Activated T-helper 1 cell treated with anti-CD3 and anti-CD28 coated beads, Interleukin-12 subunit alpha, Interleukin-12 subunit beta, Interleukin-2, Interleukin-4 antibody, amounts not matched to agents 30 ng/mL and 10 ng/mL and 1 ng/mL, durations not matched to agents 14 hours and 24 hours and 36 hours (primary cell): ENCODE measurements at regions not wholly inside any gene's neighbourhood (a gene's known extent, or its start where the extent isn't known, plus 50 kb on each side); places are given as distances from the start of the nearest gene placed in this dataset.

Source experiments
- DNase-seq: peaks from one replicate; pipeline ENCODE4 v3.0.0; 2021; ENCODE audit warnings: low spot score
- H3K27ac Mint-ChIP-seq: one replicate; pipeline ENCODE4 v1.8.0; 2021; ENCODE audit warnings: mild to moderate bottlenecking, mixed read lengths
- H3K27me3 Mint-ChIP-seq: one replicate; pipeline ENCODE4 v1.8.0; 2022; ENCODE audit warnings: mild to moderate bottlenecking, moderate library complexity, mixed read lengths; ENCODE audit not compliant: insufficient read depth
- H3K36me3 Mint-ChIP-seq: one replicate; pipeline ENCODE4 v1.8.0; 2021; ENCODE audit warnings: low read depth, mixed read lengths
- H3K4me1 Mint-ChIP-seq: one replicate; pipeline ENCODE4 v1.8.0; 2021; ENCODE audit warnings: low read depth, mixed read lengths
- H3K4me3 Mint-ChIP-seq: one replicate; pipeline ENCODE4 v1.8.0; 2021; ENCODE audit warnings: mild to moderate bottlenecking, moderate library complexity, mixed read lengths
- H3K9me3 Mint-ChIP-seq: one replicate; pipeline ENCODE4 v1.8.0; 2021; ENCODE audit warnings: mixed read lengths
- intact Hi-C: fragments of 100-400 bp; cut with micrococcal nuclease; formaldehyde crosslinking; loops from one replicate; pipeline ENCODE4 v1.15.1; 2024

DNA sequence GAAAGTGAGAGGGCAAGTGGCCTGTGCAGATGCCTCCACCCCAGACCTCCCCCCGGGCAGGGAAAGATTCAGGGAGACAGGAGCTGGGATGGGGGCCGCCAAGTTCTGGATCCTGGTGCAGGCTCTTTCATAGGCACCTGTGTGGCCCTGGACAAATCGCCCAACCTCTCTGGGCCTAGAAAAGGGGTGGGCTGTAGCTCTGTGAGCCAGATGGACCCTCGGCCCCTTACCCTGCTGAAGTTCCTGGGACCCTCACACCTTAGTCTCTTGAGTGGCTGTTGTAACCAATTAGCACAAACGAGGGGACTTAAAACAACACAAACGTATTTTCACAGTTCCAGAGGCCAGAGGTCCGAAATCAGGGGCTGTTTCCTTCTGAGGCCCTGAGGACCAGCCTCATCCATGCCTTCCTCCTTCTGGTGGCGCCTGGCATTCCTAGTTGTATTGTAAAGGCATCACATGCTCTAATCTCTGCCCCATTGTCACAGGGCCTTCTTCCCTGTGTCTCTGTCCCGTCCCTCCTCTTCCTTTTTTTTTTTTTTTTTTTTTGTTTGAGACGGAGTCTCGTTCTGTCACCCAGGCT, 352.6 kb downstream of the SEC14L1 start:
- H3K4me3 Mint-ChIP-seq = no peak overlapping the region
- H3K27ac Mint-ChIP-seq = peak overlapping the region; percentile 67
- DNase-seq = no peak
- H3K36me3 Mint-ChIP-seq = peaks cover 23% of the 10 kb centered on the region
- peaks cover 14% of the 10 kb centered on the region for H3K4me1 Mint-ChIP-seq
- intact Hi-C loops = no loop called here
- no peaks in the 10 kb centered on the region for H3K9me3 Mint-ChIP-seq
- H3K27me3 Mint-ChIP-seq = no peaks in the 10 kb centered on the region

DNA sequence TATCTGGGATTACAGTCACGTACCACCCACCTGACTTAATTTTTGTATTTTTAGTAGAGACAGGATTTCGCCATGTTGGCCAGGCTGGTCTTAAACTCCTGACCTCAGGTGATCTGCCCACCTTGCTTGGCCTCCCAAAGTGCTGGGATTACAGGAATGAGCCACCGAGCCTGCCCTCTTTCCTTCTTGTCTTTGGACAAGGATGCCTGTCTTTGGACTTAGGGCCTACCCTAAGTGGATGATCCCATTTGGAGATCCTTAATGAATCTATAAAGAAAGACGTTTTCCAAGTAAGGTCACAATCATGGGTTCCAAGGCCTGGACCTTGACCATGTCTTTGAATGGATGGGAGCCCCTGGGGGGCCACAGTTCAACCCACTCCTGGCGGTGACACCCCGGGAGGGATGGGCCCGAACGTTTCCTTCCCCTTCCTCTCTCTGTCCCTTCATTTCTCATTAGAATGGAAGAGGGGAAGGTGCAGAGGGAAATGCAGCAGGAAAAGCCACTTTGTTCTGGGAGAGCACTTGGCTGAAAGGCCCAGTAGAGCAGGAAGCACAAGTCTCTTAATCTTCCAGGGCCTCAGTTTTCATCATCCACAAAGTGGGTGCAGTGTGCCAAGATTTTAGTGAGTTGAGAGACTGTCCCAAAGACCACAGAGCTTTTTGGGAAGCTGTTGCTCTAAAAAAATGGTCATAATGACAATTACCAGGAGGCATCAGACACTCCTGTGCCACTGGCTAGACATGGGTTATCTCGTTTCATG, 353.3 kb downstream of the SEC14L1 start:
- H3K36me3 Mint-ChIP-seq = peaks cover 16% of the 10 kb centered on the region
- DNase-seq = no peak
- H3K27ac Mint-ChIP-seq = peak overlapping the region; percentile 67
- no peaks in the 10 kb centered on the region for H3K27me3 Mint-ChIP-seq
- peaks cover 14% of the 10 kb centered on the region for H3K4me1 Mint-ChIP-seq
- no peak overlapping the region for H3K4me3 Mint-ChIP-seq
- intact Hi-C loops = loop anchor here (2.0 kb wide), 2 partner anchors 21 to 33 kb away; no protein-coding TSS in a partner anchor
- no peaks in the 10 kb centered on the region for H3K9me3 Mint-ChIP-seq

GRCh38 chr17:77494664-77495435, 354.1 kb downstream of the SEC14L1 start:
- no peak overlapping the region for H3K4me3 Mint-ChIP-seq
- no peaks in the 10 kb centered on the region for H3K9me3 Mint-ChIP-seq
- DNase-seq = peak; percentile 61
- peaks cover 19% of the 10 kb centered on the region for H3K36me3 Mint-ChIP-seq
- H3K4me1 Mint-ChIP-seq = peaks cover 18% of the 10 kb centered on the region
- H3K27ac Mint-ChIP-seq = peak overlapping the region; percentile 8
- no peaks in the 10 kb centered on the region for H3K27me3 Mint-ChIP-seq
- intact Hi-C loops = loop anchor here (1.0 to 2.0 kb wide), 5 partner anchors 22 to 164 kb away; no protein-coding TSS in a partner anchor

GRCh38 chr17:77495575-77495974, 354.8 kb downstream of the SEC14L1 start:
- Mint-ChIP-seq H3K27me3 (no peaks in the 10 kb centered on the region), H3K4me1 (peaks cover 18% of the 10 kb centered on the region), H3K4me3 (no peak overlapping the region), H3K36me3 (peaks cover 23% of the 10 kb centered on the region), H3K27ac (no peak overlapping the region), H3K9me3 (no peaks in the 10 kb centered on the region)
- DNase-seq = no peak
- intact Hi-C loops = loop anchor here (1.0 to 2.0 kb wide), 5 partner anchors 23 to 164 kb away; no protein-coding TSS in a partner anchor

DNA sequence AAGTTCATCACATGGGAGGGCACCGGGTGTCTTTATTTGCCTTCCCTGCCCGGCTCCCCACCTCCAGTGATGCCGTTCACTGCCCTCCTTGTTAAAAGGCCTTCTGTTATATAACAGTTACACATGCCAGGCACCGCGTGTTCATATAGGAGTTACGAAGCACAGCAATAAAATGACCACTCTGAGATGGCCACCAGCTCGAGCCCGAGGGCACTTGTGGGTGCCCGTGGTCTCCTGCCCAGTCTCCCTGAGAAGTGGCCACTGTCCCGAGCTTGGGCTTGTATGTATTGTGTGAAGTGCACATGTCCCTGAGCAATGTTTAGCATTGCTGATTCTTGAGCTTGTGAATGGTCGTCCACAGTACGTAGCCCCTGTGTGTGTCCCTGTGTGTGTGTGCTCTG, 355.6 kb downstream of the SEC14L1 start:
- Mint-ChIP-seq H3K36me3 (peaks cover 29% of the 10 kb centered on the region), H3K4me3 (no peak overlapping the region), H3K27me3 (no peaks in the 10 kb centered on the region), H3K4me1 (peaks cover 18% of the 10 kb centered on the region), H3K27ac (no peak overlapping the region), H3K9me3 (no peaks in the 10 kb centered on the region)
- intact Hi-C loops = no loop called here
- DNase-seq = no peak

DNA sequence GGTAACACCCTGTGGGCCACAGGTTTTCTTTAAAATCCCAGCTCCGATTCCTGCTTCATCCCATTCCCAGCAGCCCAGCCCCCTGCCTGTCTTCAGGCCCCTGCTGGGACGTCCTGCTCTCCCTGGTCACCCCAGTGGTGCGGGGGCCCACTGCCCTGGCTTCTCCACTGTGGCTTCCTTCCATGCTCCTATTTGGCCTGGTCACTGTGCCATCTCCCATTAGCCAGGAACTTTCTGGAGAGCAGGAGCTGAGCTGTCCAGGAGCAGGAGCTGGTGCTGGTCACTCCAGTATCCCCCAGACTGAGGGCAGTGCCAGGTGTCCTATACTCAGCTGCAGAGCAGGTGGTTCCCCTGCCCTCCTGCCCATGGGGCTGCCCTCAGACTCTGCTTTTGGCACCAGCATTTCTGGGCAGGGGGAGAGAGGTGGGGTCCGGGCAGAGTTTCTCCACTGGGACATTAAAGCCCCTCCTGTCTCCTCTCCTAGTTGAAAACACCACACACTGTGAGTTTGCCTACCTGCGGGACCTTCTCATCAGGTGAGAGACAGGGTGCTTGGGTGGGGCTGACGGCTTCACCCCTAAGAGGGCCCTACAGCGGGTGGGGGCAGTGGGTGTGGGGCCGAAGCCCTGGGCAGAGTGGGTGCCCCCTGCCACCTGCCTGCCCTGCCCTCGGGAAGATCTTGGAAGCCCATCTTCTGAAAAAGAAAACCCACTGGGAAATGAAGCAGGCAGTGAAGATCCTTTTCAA, 356.2 kb downstream of the SEC14L1 start:
- Mint-ChIP-seq H3K27me3 (no peaks in the 10 kb centered on the region), H3K27ac (no peak overlapping the region), H3K4me1 (peaks cover 18% of the 10 kb centered on the region), H3K36me3 (peaks cover 27% of the 10 kb centered on the region), H3K4me3 (no peak overlapping the region), H3K9me3 (no peaks in the 10 kb centered on the region)
- intact Hi-C loops = no loop called here
- no peak for DNase-seq

DNA sequence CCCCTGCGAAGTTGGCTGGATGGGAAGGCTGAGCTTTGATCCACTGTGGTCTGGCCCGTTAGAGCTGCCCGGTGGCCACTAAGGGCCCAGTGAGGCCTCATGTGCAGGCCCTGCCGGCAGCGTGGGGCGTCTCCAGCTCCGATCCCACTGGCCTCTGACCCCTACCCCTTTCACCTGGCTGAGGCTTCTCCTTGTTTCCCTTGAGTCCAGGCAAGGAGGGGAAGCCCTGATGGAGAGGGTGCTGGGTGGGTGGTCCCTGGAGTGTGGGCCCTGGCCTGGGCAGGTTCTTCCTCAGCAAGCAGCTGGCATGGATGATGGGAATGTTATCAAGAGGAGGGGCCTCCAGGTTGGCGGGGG, 356.8 kb downstream of the SEC14L1 start:
- Mint-ChIP-seq H3K9me3 (no peaks in the 10 kb centered on the region), H3K27me3 (no peaks in the 10 kb centered on the region), H3K4me1 (peaks cover 18% of the 10 kb centered on the region), H3K27ac (no peak overlapping the region), H3K36me3 (peaks cover 22% of the 10 kb centered on the region), H3K4me3 (no peak overlapping the region)
- intact Hi-C loops = no loop called here
- DNase-seq = no peak

DNA sequence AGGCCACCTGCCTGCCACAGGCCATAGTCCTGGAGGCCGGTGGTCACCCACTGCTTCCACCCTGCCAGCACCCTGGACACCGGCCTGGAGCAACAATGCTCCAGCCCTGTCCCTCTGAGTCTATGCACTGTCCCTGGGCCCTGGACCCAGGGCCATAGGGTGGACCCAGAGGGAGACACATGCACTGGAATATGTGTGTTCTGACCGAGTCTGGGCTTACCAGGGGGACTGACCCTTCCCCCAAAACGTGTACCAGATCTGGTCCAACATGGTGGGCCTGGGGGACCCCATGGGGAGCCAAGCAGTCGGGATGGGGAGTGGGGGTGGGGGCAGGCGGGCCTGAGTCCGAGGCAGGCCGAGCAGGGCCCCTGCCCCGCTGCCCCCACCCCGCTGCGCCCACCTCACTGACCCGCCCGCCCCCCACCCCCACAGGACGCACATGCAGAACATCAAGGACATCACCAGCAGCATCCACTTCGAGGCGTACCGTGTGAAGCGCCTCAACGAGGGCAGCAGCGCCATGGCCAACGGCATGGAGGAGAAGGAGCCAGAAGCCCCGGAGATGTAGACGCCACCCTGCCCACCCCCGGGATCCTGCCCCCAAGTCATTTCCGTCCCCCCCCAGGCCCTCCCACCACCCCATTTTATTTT, 357.4 kb downstream of the SEC14L1 start:
- peaks cover 22% of the 10 kb centered on the region for H3K36me3 Mint-ChIP-seq
- no peaks in the 10 kb centered on the region for H3K27me3 Mint-ChIP-seq
- intact Hi-C loops = no loop called here
- no peak for DNase-seq
- peaks cover 18% of the 10 kb centered on the region for H3K4me1 Mint-ChIP-seq
- H3K27ac Mint-ChIP-seq = no peak overlapping the region
- H3K4me3 Mint-ChIP-seq = no peak overlapping the region
- no peaks in the 10 kb centered on the region for H3K9me3 Mint-ChIP-seq

DNA sequence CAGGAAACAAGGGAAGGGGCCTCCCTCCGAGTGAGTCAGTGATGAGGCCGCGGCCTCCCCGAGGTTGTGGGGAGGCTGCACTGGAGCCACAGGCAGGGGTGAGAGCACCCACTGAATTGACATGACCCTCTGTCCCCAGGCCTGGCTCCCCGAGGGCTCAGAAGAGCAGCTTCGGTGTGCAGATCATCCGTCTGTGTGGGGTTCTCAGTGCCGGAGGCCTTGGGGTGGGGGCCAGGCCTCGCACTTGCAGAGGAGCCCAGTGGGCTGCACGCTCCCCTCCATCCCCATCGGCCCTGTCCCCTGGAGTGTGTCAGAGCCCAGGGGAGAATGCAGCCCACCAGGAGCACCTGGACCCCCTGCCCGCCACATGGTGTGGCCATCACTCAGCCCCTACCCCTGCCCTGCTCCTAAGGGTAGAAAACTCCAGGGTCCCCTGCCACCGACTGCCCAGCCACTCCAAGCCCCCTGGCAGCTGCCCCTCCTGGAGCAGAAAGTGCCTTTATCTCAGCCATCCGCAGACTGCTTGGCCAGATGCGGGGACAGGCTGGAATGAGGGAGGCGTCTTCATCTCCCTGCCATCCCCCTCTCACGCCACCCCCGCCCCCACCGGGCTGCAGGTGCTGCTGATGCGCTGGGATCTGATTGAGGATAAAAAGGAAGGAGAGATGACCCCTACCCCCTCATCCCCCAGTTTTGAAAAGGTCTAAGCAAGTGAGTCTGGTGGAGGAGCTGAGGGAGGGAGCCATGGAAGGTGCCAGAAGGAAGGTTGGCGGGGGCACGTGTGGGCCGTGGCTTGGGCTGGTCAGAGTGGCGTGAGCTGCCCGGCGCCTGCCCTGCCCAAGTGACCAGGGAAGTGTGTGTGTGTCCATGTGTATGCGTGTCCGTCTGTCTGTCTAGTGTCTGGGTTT, 358.3 kb downstream of the SEC14L1 start:
- Mint-ChIP-seq H3K27ac (no peak overlapping the region), H3K27me3 (no peaks in the 10 kb centered on the region), H3K9me3 (no peaks in the 10 kb centered on the region), H3K4me1 (peaks cover 16% of the 10 kb centered on the region), H3K4me3 (no peak overlapping the region), H3K36me3 (peaks cover 22% of the 10 kb centered on the region)
- DNase-seq = no peak
- intact Hi-C loops = no loop called here

DNA sequence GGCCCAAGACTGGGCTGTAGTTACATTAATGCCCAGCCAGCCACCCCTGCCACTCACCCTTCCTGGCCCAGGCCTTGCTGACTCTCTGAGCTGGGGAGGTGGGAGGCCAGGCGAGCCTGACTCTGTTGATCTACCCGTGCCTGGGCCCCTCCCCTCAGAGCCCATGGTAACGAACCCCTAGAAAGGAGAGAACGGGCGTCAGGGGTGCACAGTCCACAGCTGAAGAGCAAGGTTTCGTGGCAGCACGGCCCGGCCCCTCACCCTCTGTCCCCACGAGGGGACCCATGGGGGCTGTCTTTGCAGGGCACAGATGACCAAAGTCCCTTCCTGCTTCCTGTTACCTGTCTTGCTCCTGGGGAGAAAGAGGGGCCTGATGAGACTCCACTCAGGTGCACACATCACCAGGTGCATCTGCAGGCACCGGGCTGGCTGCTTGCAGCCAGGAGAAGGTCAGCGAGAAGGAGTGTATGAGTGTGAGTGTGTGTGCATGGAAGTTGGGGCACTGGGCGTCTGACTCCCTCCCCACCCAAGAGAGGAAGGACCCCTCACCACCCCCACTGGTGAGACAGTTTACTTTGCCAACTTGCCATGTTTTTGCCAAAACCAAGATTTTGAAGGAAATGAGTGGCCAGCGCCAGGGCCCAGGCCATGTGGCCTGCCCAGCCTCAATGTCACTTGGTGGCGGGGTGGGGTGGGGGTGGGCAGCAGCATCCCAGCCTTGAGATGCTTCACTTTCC, 359.1 kb downstream of the SEC14L1 start:
- Mint-ChIP-seq H3K9me3 (no peaks in the 10 kb centered on the region), H3K27ac (no peak overlapping the region), H3K27me3 (no peaks in the 10 kb centered on the region), H3K36me3 (peaks cover 22% of the 10 kb centered on the region), H3K4me1 (peaks cover 7% of the 10 kb centered on the region), H3K4me3 (no peak overlapping the region)
- intact Hi-C loops = no loop called here
- DNase-seq = no peak

DNA sequence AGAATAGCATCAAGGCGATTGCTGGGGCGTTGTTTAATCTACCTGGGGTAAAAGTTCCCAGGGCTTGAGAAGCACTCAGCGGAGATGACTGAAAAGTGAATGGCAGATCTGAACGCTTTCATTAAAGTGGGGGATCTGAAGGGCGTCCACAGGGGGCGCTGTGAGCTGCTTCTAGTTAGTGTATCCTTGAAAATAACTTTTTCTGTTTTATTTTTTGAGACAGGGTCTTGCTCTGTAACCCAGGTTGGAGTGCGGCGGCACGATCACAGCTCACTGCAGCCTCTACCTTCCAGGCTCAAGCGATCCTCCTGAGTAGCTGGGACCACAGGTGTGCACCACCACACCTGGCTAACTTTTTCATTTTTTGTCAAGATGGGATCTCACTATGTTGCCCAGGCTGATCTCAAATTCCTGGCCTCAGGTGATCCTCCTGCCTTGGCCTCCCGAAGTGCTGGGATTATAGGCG, 360.4 kb downstream of the SEC14L1 start:
- H3K9me3 Mint-ChIP-seq = no peaks in the 10 kb centered on the region
- H3K36me3 Mint-ChIP-seq = peaks cover 17% of the 10 kb centered on the region
- DNase-seq = no peak
- peaks cover 3% of the 10 kb centered on the region for H3K4me1 Mint-ChIP-seq
- H3K27me3 Mint-ChIP-seq = no peaks in the 10 kb centered on the region
- intact Hi-C loops = no loop called here
- no peak overlapping the region for H3K27ac Mint-ChIP-seq
- H3K4me3 Mint-ChIP-seq = no peak overlapping the region
